Epithelial cell of proximal tubule (primary cell): ENCODE measurements at regions not wholly inside any gene's neighbourhood (a gene's known extent, or its start where the extent isn't known, plus 50 kb on each side); places are given as distances from the start of the nearest gene placed in this dataset.

Source experiments
- DNase-seq: peaks from one replicate; pipeline ENCODE4 v3.0.0-alpha.2; 2011; ENCODE audit warnings: low read depth
- H3K4me3 ChIP-seq: 2 replicates; pipeline ENCODE4 v1.5.1; 2011; ENCODE audit warnings: low read depth, mild to moderate bottlenecking, low read length
- TF ChIP-seq, protein P1 (sequence below): conservative IDR thresholded peaks from 2 replicates; pipeline ENCODE4 v1.5.1; 2012; ENCODE audit warnings: low read depth, mild to moderate bottlenecking, low read length

GRCh38 chr16:16865374-16865773 lies 486.4 kb downstream of the NPIPA7 start:
- H3K4me3 ChIP-seq: no peak overlapping the region
- DNase-seq: no peak
- TF ChIP-seq, protein P1, sequence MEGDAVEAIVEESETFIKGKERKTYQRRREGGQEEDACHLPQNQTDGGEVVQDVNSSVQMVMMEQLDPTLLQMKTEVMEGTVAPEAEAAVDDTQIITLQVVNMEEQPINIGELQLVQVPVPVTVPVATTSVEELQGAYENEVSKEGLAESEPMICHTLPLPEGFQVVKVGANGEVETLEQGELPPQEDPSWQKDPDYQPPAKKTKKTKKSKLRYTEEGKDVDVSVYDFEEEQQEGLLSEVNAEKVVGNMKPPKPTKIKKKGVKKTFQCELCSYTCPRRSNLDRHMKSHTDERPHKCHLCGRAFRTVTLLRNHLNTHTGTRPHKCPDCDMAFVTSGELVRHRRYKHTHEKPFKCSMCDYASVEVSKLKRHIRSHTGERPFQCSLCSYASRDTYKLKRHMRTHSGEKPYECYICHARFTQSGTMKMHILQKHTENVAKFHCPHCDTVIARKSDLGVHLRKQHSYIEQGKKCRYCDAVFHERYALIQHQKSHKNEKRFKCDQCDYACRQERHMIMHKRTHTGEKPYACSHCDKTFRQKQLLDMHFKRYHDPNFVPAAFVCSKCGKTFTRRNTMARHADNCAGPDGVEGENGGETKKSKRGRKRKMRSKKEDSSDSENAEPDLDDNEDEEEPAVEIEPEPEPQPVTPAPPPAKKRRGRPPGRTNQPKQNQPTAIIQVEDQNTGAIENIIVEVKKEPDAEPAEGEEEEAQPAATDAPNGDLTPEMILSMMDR: no peak

DNA sequence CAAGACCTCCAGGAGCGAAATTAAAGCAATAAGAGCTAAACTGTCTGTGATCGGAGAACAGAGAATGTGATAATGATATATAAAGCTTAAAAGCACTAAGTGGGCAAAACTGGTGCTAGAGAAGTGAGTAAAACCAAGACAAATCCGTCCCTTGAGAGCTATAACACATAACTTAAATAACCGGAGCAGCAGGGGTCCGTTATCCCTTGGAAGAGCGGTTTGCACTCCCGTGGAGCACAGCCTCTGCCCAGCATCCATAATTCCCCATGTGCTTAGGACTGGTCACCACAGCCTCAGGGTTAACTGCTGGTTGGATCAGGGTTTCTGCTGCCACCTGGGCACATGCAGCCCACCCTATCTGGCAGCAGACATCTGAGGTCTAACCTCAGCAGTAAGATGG lies 489.0 kb downstream of the NPIPA7 start:
- TF ChIP-seq, protein P1: no peak
- H3K4me3 ChIP-seq: no peak overlapping the region
- DNase-seq: no peak

GRCh38 chr16:16868727-16869126 lies 489.8 kb downstream of the NPIPA7 start:
- no peak for DNase-seq
- TF ChIP-seq, protein P1: no peak
- H3K4me3 ChIP-seq: no peak overlapping the region

DNA sequence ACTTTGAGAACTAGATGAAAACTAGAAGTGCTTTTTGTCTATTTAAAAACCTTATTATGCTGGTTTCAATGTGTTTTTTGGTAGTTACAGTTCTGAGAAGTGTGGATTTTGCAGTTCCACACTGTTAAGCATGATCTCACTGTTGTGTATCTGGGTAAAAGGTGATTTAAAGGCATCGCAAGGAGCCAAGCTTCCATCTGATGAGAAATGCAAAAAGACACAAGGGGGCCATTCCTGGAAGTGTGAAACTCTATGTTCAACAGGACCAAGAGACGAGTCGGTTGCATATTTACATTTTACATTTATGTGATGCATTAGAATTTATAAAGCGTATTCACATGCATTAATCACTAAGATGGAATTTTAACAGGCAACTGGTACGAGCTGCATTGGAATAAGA lies 490.8 kb downstream of the NPIPA7 start:
- no peak overlapping the region for H3K4me3 ChIP-seq
- DNase-seq: no peak
- TF ChIP-seq, protein P1: no peak

DNA sequence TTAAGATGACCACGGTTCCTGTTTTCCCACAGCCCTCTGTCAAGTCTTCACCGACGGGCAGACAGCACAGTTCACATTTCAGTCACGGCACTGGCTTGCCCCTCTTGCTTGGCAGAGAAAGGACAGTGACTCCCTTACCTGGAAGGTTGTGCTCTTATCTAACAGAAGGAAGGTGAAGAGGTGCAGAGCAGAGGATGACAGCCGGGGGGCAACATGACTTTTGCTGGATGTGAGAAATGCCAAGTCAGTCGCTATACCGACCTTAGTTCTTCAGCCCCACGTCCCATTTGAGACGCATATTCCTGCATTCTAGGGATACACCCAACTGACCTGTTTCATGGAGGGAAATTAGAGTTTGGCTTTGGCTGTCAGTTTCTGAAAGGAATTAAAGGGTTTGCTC lies 492.3 kb downstream of the NPIPA7 start:
- no peak overlapping the region for H3K4me3 ChIP-seq
- TF ChIP-seq, protein P1: no peak
- DNase-seq: no peak

- no peak for DNase-seq
- H3K4me3 ChIP-seq: no peak overlapping the region
- TF ChIP-seq, protein P1: no peak
Observed at GRCh38 chr16:16877061-16877460, 498.1 kb downstream of the NPIPA7 start.

GRCh38 chr16:16879567-16880251 lies 500.8 kb downstream of the NPIPA7 start:
- H3K4me3 ChIP-seq: no peak overlapping the region
- DNase-seq: no peak
- TF ChIP-seq, protein P1: no peak
